ENCODE measurements at regions not wholly inside any gene's neighbourhood (a gene's known extent, or its start where the extent isn't known, plus 50 kb on each side); places are given as distances from the start of the nearest gene placed in this dataset.

DNA sequence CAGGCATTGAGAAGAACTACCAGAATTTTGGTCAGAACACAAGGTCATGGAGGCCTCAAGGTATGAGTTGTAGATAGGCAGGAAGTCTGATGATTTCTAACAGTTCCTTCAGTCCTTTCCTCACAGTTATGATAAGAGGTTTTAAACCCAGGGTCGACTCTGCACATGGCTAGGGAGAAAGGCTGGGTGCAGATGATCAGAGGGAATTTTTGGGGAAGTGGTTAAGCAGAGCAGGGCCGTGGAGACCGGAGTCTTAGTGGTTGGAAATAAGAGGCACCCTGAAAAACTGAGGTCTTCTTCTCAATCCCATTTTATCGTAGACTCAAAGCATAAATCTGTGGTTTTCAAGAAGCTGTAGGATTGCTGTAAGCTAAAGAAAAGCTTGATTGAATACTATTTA lies 118.5 kb upstream of the ANK2 start:
- no peak overlapping the region for H3K27ac Mint-ChIP-seq (ENCODE audit: unreplicated experiment)
- peaks cover 2% of the 10 kb centered on the region for H3K4me1 Mint-ChIP-seq (ENCODE audit: low read depth)
- no peaks in the 10 kb centered on the region for H3K9me3 Mint-ChIP-seq (ENCODE audit: low read depth)
- DNase-seq (ENCODE audit: low spot score) = no peak
- H3K36me3 Mint-ChIP-seq (ENCODE audit: low read depth) = peaks cover 3% of the 10 kb centered on the region
- H3K27me3 Mint-ChIP-seq (ENCODE audit: low read depth) = no peaks in the 10 kb centered on the region
- TF ChIP-seq CTCF (IDR thresholded peaks at IDR 0.05) = no peak
- no peak overlapping the region for H3K4me3 Mint-ChIP-seq (ENCODE audit: unreplicated experiment)

GRCh38 chr4:112933790-112934189 lies 115.7 kb upstream of the ANK2 start:
- H3K27ac Mint-ChIP-seq (ENCODE audit: unreplicated experiment) = no peak overlapping the region
- no peak for TF ChIP-seq CTCF (IDR thresholded peaks at IDR 0.05)
- DNase-seq (ENCODE audit: low spot score) = no peak
- peaks cover 3% of the 10 kb centered on the region for H3K36me3 Mint-ChIP-seq (ENCODE audit: low read depth)
- H3K4me1 Mint-ChIP-seq (ENCODE audit: low read depth) = peaks cover 3% of the 10 kb centered on the region
- no peaks in the 10 kb centered on the region for H3K27me3 Mint-ChIP-seq (ENCODE audit: low read depth)
- H3K9me3 Mint-ChIP-seq (ENCODE audit: low read depth) = no peaks in the 10 kb centered on the region
- no peak overlapping the region for H3K4me3 Mint-ChIP-seq (ENCODE audit: unreplicated experiment)

DNA sequence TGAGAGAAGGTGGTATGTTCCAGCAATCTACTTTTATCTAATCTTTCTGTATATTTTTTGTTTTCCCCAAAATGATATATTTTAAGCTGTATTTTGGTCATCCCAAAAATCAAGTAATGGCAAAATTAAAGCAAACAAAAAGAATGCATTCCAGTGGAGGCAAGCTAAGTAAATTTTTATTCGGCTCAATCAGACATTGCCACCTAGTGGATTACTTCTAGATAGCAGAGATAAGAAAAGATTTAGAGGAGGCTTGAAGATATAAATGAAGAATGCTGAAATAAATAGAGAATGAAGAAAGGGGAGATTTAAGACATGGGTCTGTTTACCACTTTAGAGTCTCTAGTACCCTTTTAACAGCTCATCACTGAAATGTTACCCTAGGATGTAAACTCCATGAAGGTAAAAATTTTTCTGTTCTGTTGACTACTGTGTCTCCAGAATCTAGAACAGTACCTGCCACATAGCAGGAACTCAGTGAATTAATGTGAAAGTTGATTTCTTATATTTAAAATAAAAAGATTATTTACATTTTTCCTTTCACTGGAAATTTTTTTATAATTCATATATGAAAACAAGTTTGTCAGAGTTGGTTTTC lies 110.9 kb upstream of the ANK2 start:
- TF ChIP-seq CTCF (IDR thresholded peaks at IDR 0.05) = peak; percentile 97
- DNase-seq (ENCODE audit: low spot score) = no peak
- no peaks in the 10 kb centered on the region for H3K9me3 Mint-ChIP-seq (ENCODE audit: low read depth)
- no peaks in the 10 kb centered on the region for H3K27me3 Mint-ChIP-seq (ENCODE audit: low read depth)
- H3K27ac Mint-ChIP-seq (ENCODE audit: unreplicated experiment) = peak overlapping the region; percentile 41
- H3K36me3 Mint-ChIP-seq (ENCODE audit: low read depth) = no peaks in the 10 kb centered on the region
- H3K4me1 Mint-ChIP-seq (ENCODE audit: low read depth) = peaks cover 3% of the 10 kb centered on the region
- H3K4me3 Mint-ChIP-seq (ENCODE audit: unreplicated experiment) = no peak overlapping the region

DNA sequence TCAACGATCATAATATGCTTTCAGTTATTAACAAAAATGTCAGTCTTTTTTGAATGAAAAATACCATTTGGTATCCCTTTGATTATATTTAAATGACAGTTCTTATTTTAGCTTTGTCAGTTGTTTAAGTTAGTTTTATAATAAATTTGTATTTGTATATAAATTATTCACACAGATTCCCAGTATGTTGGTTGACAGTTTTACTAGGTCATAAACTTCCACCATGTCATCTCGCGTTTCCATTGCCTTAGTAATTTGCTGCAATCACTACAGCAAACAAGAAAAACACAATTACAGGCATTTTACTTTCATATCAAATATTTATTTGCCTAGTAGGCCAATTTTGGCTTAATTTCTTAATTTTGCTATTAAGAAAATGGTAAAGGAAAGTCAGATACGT lies 109.6 kb upstream of the ANK2 start:
- no peak for TF ChIP-seq CTCF (IDR thresholded peaks at IDR 0.05)
- Mint-ChIP-seq H3K9me3 (ENCODE audit: low read depth) (peaks cover 3% of the 10 kb centered on the region), H3K27ac (ENCODE audit: unreplicated experiment) (no peak overlapping the region), H3K36me3 (ENCODE audit: low read depth) (no peaks in the 10 kb centered on the region), H3K4me3 (ENCODE audit: unreplicated experiment) (no peak overlapping the region), H3K4me1 (ENCODE audit: low read depth) (peaks cover 3% of the 10 kb centered on the region), H3K27me3 (ENCODE audit: low read depth) (no peaks in the 10 kb centered on the region)
- DNase-seq (ENCODE audit: low spot score) = no peak

GRCh38 chr4:112940336-112940735 lies 109.1 kb upstream of the ANK2 start:
- no peak for TF ChIP-seq CTCF (IDR thresholded peaks at IDR 0.05)
- Mint-ChIP-seq H3K27me3 (ENCODE audit: low read depth) (no peaks in the 10 kb centered on the region), H3K9me3 (ENCODE audit: low read depth) (peaks cover 3% of the 10 kb centered on the region), H3K4me1 (ENCODE audit: low read depth) (peaks cover 3% of the 10 kb centered on the region), H3K36me3 (ENCODE audit: low read depth) (no peaks in the 10 kb centered on the region), H3K27ac (ENCODE audit: unreplicated experiment) (no peak overlapping the region), H3K4me3 (ENCODE audit: unreplicated experiment) (no peak overlapping the region)
- no peak for DNase-seq (ENCODE audit: low spot score)

All from chondrocyte (in vitro differentiated cells).